Body of pancreas (tissue), 4 donors: ENCODE measurements at regions not wholly inside any gene's neighbourhood (a gene's known extent, or its start where the extent isn't known, plus 50 kb on each side); places are given as distances from the start of the nearest gene placed in this dataset.
A peak's percentile ranks its signal among the peaks of the same experiment; 100 is the strongest.

Experiments used
- ATAC-seq: fragments of 150-250 bp; one replicate; pipeline ENCODE4 v1.9.1; 2016
- DNase-seq, 4 donors: peaks; one replicate each; pipeline ENCODE4 v3.0.0-alpha.2; 2019
- H3K27ac ChIP-seq, 4 donors: fragments of 200-600 bp; sonication (generic); 1 replicate in 3 of 4; 2 replicates in 1 of 4; pipeline versions ENCODE4 v1.5.1 to v1.6.1; 2016 to 2019; ENCODE audit warnings: mild to moderate bottlenecking in 1 of 4, mixed read lengths in 1 of 4, moderate library complexity in 1 of 4
- H3K27me3 ChIP-seq, 2 donors: fragments of 200-600 bp; sonication (generic); one replicate each; pipeline ENCODE4 v1.6.0; 2016; ENCODE audit warnings: mild to moderate bottlenecking in 1 of 2
- H3K36me3 ChIP-seq, 2 donors: fragments of 200-600 bp; sonication (generic); replicated peaks in 1 of 2; 2 replicates each; pipeline ENCODE4 v1.5.1; 2016; ENCODE audit warnings: low read depth in 2 of 2; ENCODE audit not compliant: insufficient read depth in 1 of 2
- H3K4me1 ChIP-seq: fragments of 200-600 bp; sonication (generic); one replicate; pipeline ENCODE4 v1.6.0; 2016
- H3K4me3 ChIP-seq, 2 donors: fragments of 200-600 bp; sonication (generic); 1 replicate in 1 of 2; 2 replicates in 1 of 2; pipeline ENCODE4 v1.5.1; 2016 to 2019
- H3K9me3 ChIP-seq, 3 donors: fragments of 200-600 bp; sonication (generic); 1 replicate in 2 of 3; 2 replicates in 1 of 3; pipeline ENCODE4 v1.5.1; 2016
- CTCF ChIP-seq, 7 experiments: fragments of 450-650 bp in 4 of 7; fragments of 200-600 bp in 3 of 7; sonication (generic) in 3 of 7; IDR thresholded peaks; one replicate each; pipeline ENCODE4 v1.5.1; 2016 to 2019; ENCODE audit warnings: antibody characterized with exemption in 7 of 7
- POLR2A ChIP-seq, 3 donors: fragments of 450-650 bp; IDR thresholded peaks; one replicate each; pipeline ENCODE4 v1.6.1; 2016; ENCODE audit warnings: antibody characterized with exemption in 3 of 3, mild to moderate bottlenecking in 2 of 3
- WGBS, 2 donors: methylation state at CpG; one replicate each; pipeline ENCODE4 v1.1.5; 2017; 5-methylcytosine and 5-hydroxymethylcytosine counted together
- intact Hi-C: fragments of 100-400 bp; cut with DNase I; formaldehyde crosslinking; loops from one replicate; pipeline ENCODE4 v1.15.1; 2023

- ATAC-seq (no peak), DNase-seq (no peak)
- intact Hi-C loops: no loop called here
- no peak overlapping the region for H3K27ac ChIP-seq
- H3K9me3 ChIP-seq: no peaks in the 10 kb centered on the region
- TF ChIP-seq CTCF (IDR thresholded peaks at IDR 0.05): no peak
- TF ChIP-seq POLR2A (IDR thresholded peaks at IDR 0.05): no peak
- no peaks in the 10 kb centered on the region for H3K27me3 ChIP-seq
- no peaks in the 10 kb centered on the region for H3K36me3 ChIP-seq
- no peaks in the 10 kb centered on the region for H3K4me1 ChIP-seq
- WGBS, 2 donors: 26 to 30% methylated on average over 1 of the region's 1 CpG
- no peak overlapping the region for H3K4me3 ChIP-seq
Measured at GRCh38 chr14:26947265-26947664, 349.4 kb upstream of the NOVA1 start.

- ATAC-seq: no peak
- H3K4me3 ChIP-seq: no peak overlapping the region
- H3K4me1 ChIP-seq: no peaks in the 10 kb centered on the region
- no peak for TF ChIP-seq POLR2A (IDR thresholded peaks at IDR 0.05)
- no peak for TF ChIP-seq CTCF (IDR thresholded peaks at IDR 0.05)
- DNase-seq: no peak
- no peaks in the 10 kb centered on the region for H3K36me3 ChIP-seq
- no peaks in the 10 kb centered on the region for H3K9me3 ChIP-seq
- intact Hi-C loops: no loop called here
- WGBS, 2 donors: 49 to 53% methylated on average over 2 of the region's 2 CpGs
- no peak overlapping the region for H3K27ac ChIP-seq
- H3K27me3 ChIP-seq: no peaks in the 10 kb centered on the region
Measured at GRCh38 chr14:26959437-26959836, 361.6 kb upstream of the NOVA1 start.

- no peaks in the 10 kb centered on the region for H3K36me3 ChIP-seq
- 16 to 17% methylated on average over 10 of the region's 10 CpGs for WGBS, 2 donors
- no peak overlapping the region for H3K4me3 ChIP-seq
- H3K27me3 ChIP-seq: no peaks in the 10 kb centered on the region
- H3K9me3 ChIP-seq: no peaks in the 10 kb centered on the region
- intact Hi-C loops: no loop called here
- DNase-seq (no peak), ATAC-seq (no peak)
- no peaks in the 10 kb centered on the region for H3K4me1 ChIP-seq
- H3K27ac ChIP-seq: no peak overlapping the region
- TF ChIP-seq POLR2A (IDR thresholded peaks at IDR 0.05) (no peak), CTCF (IDR thresholded peaks at IDR 0.05) (no peak)
Measured at GRCh38 chr14:26959972-26960660, 362.3 kb upstream of the NOVA1 start.

- H3K27me3 ChIP-seq: no peaks in the 10 kb centered on the region
- DNase-seq: peak in 1 of 4 donors; percentile 12
- H3K9me3 ChIP-seq: no peaks in the 10 kb centered on the region
- ATAC-seq: no peak
- no peaks in the 10 kb centered on the region for H3K36me3 ChIP-seq
- no peaks in the 10 kb centered on the region for H3K4me1 ChIP-seq
- TF ChIP-seq POLR2A (IDR thresholded peaks at IDR 0.05) (no peak), CTCF (IDR thresholded peaks at IDR 0.05) (no peak)
- H3K4me3 ChIP-seq: no peak overlapping the region
- intact Hi-C loops: no loop called here
- H3K27ac ChIP-seq: no peak overlapping the region
- 50 to 53% methylated on average over 4 of the region's 4 CpGs for WGBS, 2 donors
Measured at GRCh38 chr14:26963711-26964110, 365.9 kb upstream of the NOVA1 start.

- no peak overlapping the region for H3K4me3 ChIP-seq
- no peaks in the 10 kb centered on the region for H3K36me3 ChIP-seq
- H3K9me3 ChIP-seq: no peaks in the 10 kb centered on the region
- no peak for TF ChIP-seq CTCF (IDR thresholded peaks at IDR 0.05)
- no peak for TF ChIP-seq POLR2A (IDR thresholded peaks at IDR 0.05)
- ATAC-seq (no peak), DNase-seq (no peak)
- no peaks in the 10 kb centered on the region for H3K4me1 ChIP-seq
- no peak overlapping the region for H3K27ac ChIP-seq
- 68 to 70% methylated on average over 7 of the region's 7 CpGs for WGBS, 2 donors
- intact Hi-C loops: no loop called here
- H3K27me3 ChIP-seq: no peaks in the 10 kb centered on the region
Measured at GRCh38 chr14:26965490-26965889, 367.7 kb upstream of the NOVA1 start.
